ENCODE measurements at regions not wholly inside any gene's neighbourhood (a gene's known extent, or its start where the extent isn't known, plus 50 kb on each side); places are given as distances from the start of the nearest gene placed in this dataset.

DNA sequence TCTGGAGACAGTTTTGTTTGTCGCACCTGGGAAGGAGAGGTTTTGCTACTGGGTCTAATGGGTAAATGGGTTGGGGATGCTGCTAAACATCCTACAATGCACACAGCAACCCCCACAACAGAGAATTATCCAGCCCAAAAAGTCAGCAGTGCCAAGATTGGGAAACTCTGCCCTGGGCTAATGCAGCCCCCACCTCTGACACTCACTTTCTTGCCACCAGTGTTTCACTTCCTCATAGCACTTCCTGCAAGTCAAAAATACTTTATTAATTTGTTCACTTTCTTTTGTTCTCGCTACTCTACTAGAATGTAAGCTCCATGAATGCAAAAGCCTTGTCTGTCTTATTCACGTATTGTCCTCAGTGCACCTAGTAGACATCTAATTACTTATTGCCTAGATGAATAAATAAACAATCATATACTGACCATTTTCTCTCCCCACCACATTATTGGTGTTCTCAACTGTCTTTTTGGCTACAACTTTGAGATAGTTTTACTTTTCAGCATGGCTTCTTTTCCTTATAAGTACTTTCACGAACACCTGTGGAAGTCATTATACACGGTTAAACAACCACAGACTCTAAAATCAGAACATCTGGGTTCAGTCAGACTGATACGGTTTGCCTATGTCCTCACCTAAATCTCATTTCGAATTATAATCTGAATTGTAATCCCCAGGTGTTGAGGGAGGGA is 82.0 kb upstream of the PITX2 start:
- Histone ChIP-seq H3K9me3 (peaks cover 0 to 2% (median 0%) of the 10 kb centered on the region in 11 donors), H3K36me3 (no peaks in the 10 kb centered on the region), H3K27me3 (no peaks in the 10 kb centered on the region), H3K4me1 (no peaks in the 10 kb centered on the region), H3K27ac (no peak overlapping the region), H3K4me3 (no peak overlapping the region)
- no peak for DNase-seq
- ATAC-seq: no peak
- TF ChIP-seq, protein P1, sequence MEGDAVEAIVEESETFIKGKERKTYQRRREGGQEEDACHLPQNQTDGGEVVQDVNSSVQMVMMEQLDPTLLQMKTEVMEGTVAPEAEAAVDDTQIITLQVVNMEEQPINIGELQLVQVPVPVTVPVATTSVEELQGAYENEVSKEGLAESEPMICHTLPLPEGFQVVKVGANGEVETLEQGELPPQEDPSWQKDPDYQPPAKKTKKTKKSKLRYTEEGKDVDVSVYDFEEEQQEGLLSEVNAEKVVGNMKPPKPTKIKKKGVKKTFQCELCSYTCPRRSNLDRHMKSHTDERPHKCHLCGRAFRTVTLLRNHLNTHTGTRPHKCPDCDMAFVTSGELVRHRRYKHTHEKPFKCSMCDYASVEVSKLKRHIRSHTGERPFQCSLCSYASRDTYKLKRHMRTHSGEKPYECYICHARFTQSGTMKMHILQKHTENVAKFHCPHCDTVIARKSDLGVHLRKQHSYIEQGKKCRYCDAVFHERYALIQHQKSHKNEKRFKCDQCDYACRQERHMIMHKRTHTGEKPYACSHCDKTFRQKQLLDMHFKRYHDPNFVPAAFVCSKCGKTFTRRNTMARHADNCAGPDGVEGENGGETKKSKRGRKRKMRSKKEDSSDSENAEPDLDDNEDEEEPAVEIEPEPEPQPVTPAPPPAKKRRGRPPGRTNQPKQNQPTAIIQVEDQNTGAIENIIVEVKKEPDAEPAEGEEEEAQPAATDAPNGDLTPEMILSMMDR (IDR thresholded peaks at IDR 0.05): no peak
- WGBS, 2 donors: 73 to 76% methylated on average over 7 of the region's 7 CpGs
- intact Hi-C loops (cut with DNase I): no loop called here

- ATAC-seq: no peak
- intact Hi-C loops (cut with DNase I): no loop called here
- H3K27ac ChIP-seq: no peak overlapping the region
Observed at GRCh38 chr4:110705440-110705782, 82.5 kb upstream of the PITX2 start.

GRCh38 chr4:110710070-110710469 is 87.2 kb upstream of the PITX2 start:
- TF ChIP-seq, protein P1 (IDR thresholded peaks at IDR 0.05): no peak
- Histone ChIP-seq H3K36me3 (no peaks in the 10 kb centered on the region), H3K27me3 (no peaks in the 10 kb centered on the region), H3K9me3 (no peaks in the 10 kb centered on the region), H3K27ac (no peak overlapping the region), H3K4me3 (no peak overlapping the region), H3K4me1 (no peaks in the 10 kb centered on the region)
- 89 to 92% methylated on average over 2 of the region's 2 CpGs for WGBS, 2 donors
- intact Hi-C loops (cut with DNase I): no loop called here
- no peak for ATAC-seq
- no peak for DNase-seq

More at GRCh38 chr4:110705440-110705782, 82.5 kb upstream of the PITX2 start:
- Histone ChIP-seq H3K27me3 (no peaks in the 10 kb centered on the region), H3K9me3 (no peaks in the 10 kb centered on the region), H3K4me1 (no peaks in the 10 kb centered on the region), H3K4me3 (no peak overlapping the region), H3K36me3 (no peaks in the 10 kb centered on the region)
- WGBS, 2 donors: 78 to 80% methylated on average over 4 of the region's 4 CpGs
- DNase-seq: no peak
- TF ChIP-seq, protein P1 (IDR thresholded peaks at IDR 0.05): no peak

- no peak for DNase-seq
- WGBS, 2 donors: 71 to 84% methylated on average over 3 of the region's 3 CpGs
- no peaks in the 10 kb centered on the region for H3K27me3 ChIP-seq
- intact Hi-C loops (cut with DNase I): no loop called here
- no peak for ATAC-seq
- no peaks in the 10 kb centered on the region for H3K4me1 ChIP-seq
- TF ChIP-seq, protein P1 (IDR thresholded peaks at IDR 0.05): no peak
- H3K36me3 ChIP-seq: no peaks in the 10 kb centered on the region
- H3K4me3 ChIP-seq: no peak overlapping the region
- no peak overlapping the region for H3K27ac ChIP-seq
- H3K9me3 ChIP-seq: no peaks in the 10 kb centered on the region
Observed at GRCh38 chr4:110712486-110712885, 89.6 kb upstream of the PITX2 start.
